H9 (cell line): ENCODE measurements at regions not wholly inside any gene's neighbourhood (a gene's known extent, or its start where the extent isn't known, plus 50 kb on each side); places are given as distances from the start of the nearest gene placed in this dataset.

Source experiments
- DNase-seq: peaks from one replicate; pipeline ENCODE4 v3.0.0-alpha.2; 2017
- H2AFZ ChIP-seq: one replicate; pipeline ENCODE4 v1.6.1; 2013; ENCODE audit warnings: mild to moderate bottlenecking, low read length, control low read depth, moderate library complexity
- H2AK5ac ChIP-seq: 2 replicates; pipeline ENCODE4 v1.6.1; 2013; ENCODE audit warnings: low read length, control low read depth, mixed read lengths; ENCODE audit not compliant: insufficient read length
- H2BK120ac ChIP-seq: one replicate; pipeline ENCODE4 v1.6.1; 2013; ENCODE audit warnings: low read depth, mild to moderate bottlenecking, low read length, control low read depth, inconsistent platforms; ENCODE audit not compliant: poor library complexity, severe bottlenecking
- H2BK12ac ChIP-seq: 2 replicates; pipeline ENCODE4 v1.6.1; 2013; ENCODE audit warnings: low read length, control low read depth, mixed read lengths, low read depth; ENCODE audit not compliant: insufficient read length
- H2BK15ac ChIP-seq: 2 replicates; pipeline ENCODE4 v1.6.1; 2013; ENCODE audit warnings: low read depth, low read length, control low read depth
- H2BK20ac ChIP-seq: one replicate; pipeline ENCODE4 v1.6.1; 2013; ENCODE audit warnings: low read depth, mild to moderate bottlenecking, low read length, control low read depth, inconsistent platforms; ENCODE audit not compliant: poor library complexity, severe bottlenecking
- H2BK5ac ChIP-seq: 2 replicates; pipeline ENCODE4 v1.6.1; 2013; ENCODE audit warnings: low read length, control low read depth, mixed read lengths; ENCODE audit not compliant: insufficient read length
- H3K14ac ChIP-seq: 2 replicates; pipeline ENCODE4 v1.6.1; 2013; ENCODE audit warnings: low read length, control low read depth; ENCODE audit not compliant: insufficient read depth
- H3K18ac ChIP-seq: 2 replicates; pipeline ENCODE4 v1.6.1; 2013; ENCODE audit warnings: low read depth, mild to moderate bottlenecking, mixed read lengths, low read length, control low read depth; ENCODE audit not compliant: insufficient read length
- H3K23ac ChIP-seq: 2 replicates; pipeline ENCODE4 v1.6.1; 2013; ENCODE audit warnings: low read length, control low read depth, mixed read lengths, low read depth; ENCODE audit not compliant: insufficient read length
- H3K23me2 ChIP-seq: 2 replicates; pipeline ENCODE4 v1.6.1; 2013; ENCODE audit warnings: low read depth, mild to moderate bottlenecking, mixed read lengths, low read length, control low read depth; ENCODE audit not compliant: insufficient read length, poor library complexity, severe bottlenecking
- H3K27ac ChIP-seq: 2 replicates; pipeline ENCODE4 v1.5.1; 2013; ENCODE audit warnings: low read length, control low read depth, mixed read lengths, low read depth; ENCODE audit not compliant: insufficient read length
- H3K27me3 ChIP-seq: 2 replicates; pipeline ENCODE4 v1.6.1; 2013; ENCODE audit warnings: low read length, control low read depth, inconsistent platforms; ENCODE audit not compliant: insufficient read depth
- H3K4ac ChIP-seq: 2 replicates; pipeline ENCODE4 v1.6.1; 2013; ENCODE audit warnings: low read depth, mild to moderate bottlenecking, control low read depth, inconsistent platforms, low read length, moderate library complexity
- H3K4me1 ChIP-seq: 2 replicates; pipeline ENCODE4 v1.6.1; 2013; ENCODE audit warnings: low read length, control low read depth, inconsistent platforms; ENCODE audit not compliant: insufficient read depth
- H3K4me2 ChIP-seq: 2 replicates; pipeline ENCODE4 v1.6.1; 2013; ENCODE audit warnings: low read length, control low read depth, mixed read lengths; ENCODE audit not compliant: insufficient read length, insufficient read depth
- H3K56ac ChIP-seq: 2 replicates; pipeline ENCODE4 v1.6.1; 2013; ENCODE audit warnings: low read depth, mild to moderate bottlenecking, mixed read lengths, low read length, control low read depth; ENCODE audit not compliant: insufficient read length
- H3K79me1 ChIP-seq: 2 replicates; pipeline ENCODE4 v1.6.1; 2013; ENCODE audit warnings: low read depth, mild to moderate bottlenecking, moderate library complexity, low read length, control low read depth, inconsistent platforms; ENCODE audit not compliant: insufficient read depth, poor library complexity, severe bottlenecking
- H3K79me2 ChIP-seq: 2 replicates; pipeline ENCODE4 v1.6.1; 2013; ENCODE audit warnings: low read length, control low read depth, inconsistent platforms; ENCODE audit not compliant: insufficient read depth
- H3K9ac ChIP-seq: 2 replicates; pipeline ENCODE4 v1.6.1; 2013; ENCODE audit warnings: low read length, control low read depth, mixed read lengths; ENCODE audit not compliant: insufficient read length; ENCODE audit errors: extremely low read depth
- H3K9me3 ChIP-seq: one replicate; pipeline ENCODE4 v1.6.1; 2013; ENCODE audit warnings: low read depth, low read length, inconsistent platforms; ENCODE audit not compliant: control insufficient read depth
- H3T11ph ChIP-seq: one replicate; pipeline ENCODE4 v1.6.1; 2013; ENCODE audit warnings: mild to moderate bottlenecking, low read length, control low read depth, inconsistent platforms
- H4K20me1 ChIP-seq: one replicate; pipeline ENCODE4 v1.6.1; 2013; ENCODE audit not compliant: control insufficient read depth, insufficient read length, insufficient read depth
- H4K5ac ChIP-seq: 2 replicates; pipeline ENCODE4 v1.6.1; 2013; ENCODE audit warnings: low read depth, mild to moderate bottlenecking, mixed read lengths, low read length, control low read depth; ENCODE audit not compliant: insufficient read length
- H4K8ac ChIP-seq: replicated peaks from 2 replicates; pipeline ENCODE4 v1.6.1; 2013; ENCODE audit warnings: low read length, control low read depth, mixed read lengths, low read depth; ENCODE audit not compliant: insufficient read length
- H4K91ac ChIP-seq: 2 replicates; pipeline ENCODE4 v1.6.1; 2013; ENCODE audit warnings: low read depth, mild to moderate bottlenecking, moderate library complexity, mixed read lengths, low read length, control low read depth; ENCODE audit not compliant: insufficient read length
- H3K27ac Mint-ChIP-seq, 3 experiments: 2 replicates in 2 of 3; 3 replicates in 1 of 3; pipeline ENCODE4 v1.8.0; 2020 to 2021; ENCODE audit warnings: mixed read lengths in 3 of 3, mild to moderate bottlenecking in 1 of 3, moderate library complexity in 1 of 3
- H3K27me3 Mint-ChIP-seq: 2 replicates; pipeline ENCODE4 v1.8.0; 2021; ENCODE audit warnings: low read depth, mild to moderate bottlenecking, moderate library complexity, mixed read lengths
- H3K36me3 Mint-ChIP-seq, 3 experiments: 2 replicates in 2 of 3; 3 replicates in 1 of 3; pipeline ENCODE4 v1.8.0; 2020 to 2021; ENCODE audit warnings: low read depth in 3 of 3, mixed read lengths in 3 of 3; ENCODE audit not compliant: insufficient read depth in 1 of 3
- H3K4me1 Mint-ChIP-seq, 2 experiments: 2 replicates each; pipeline ENCODE4 v1.8.0; 2020; ENCODE audit warnings: mixed read lengths in 2 of 2
- H3K4me3 Mint-ChIP-seq, 2 experiments: 2 replicates in 1 of 2; 3 replicates in 1 of 2; pipeline ENCODE4 v1.8.0; 2020 to 2021; ENCODE audit warnings: mild to moderate bottlenecking in 2 of 2, mixed read lengths in 2 of 2, moderate library complexity in 1 of 2
- H3K9me3 Mint-ChIP-seq, 2 experiments: 2 replicates in 1 of 2; 3 replicates in 1 of 2; pipeline ENCODE4 v1.8.0; 2020; ENCODE audit warnings: mild to moderate bottlenecking in 2 of 2, mixed read lengths in 2 of 2, moderate library complexity in 1 of 2
- CTCF ChIP-seq: fragments of 200-600 bp; sonication (generic); conservative IDR thresholded peaks from 3 replicates; pipeline ENCODE4 v1.8.0; 2021; ENCODE audit warnings: antibody characterized with exemption, mild to moderate bottlenecking
- WGBS: extraction: QIAGEN DNeasy Blood & Tissue Kit; methylation state at CpG from one replicate; pipeline ENCODE4 v1.1.7; 2013; ENCODE audit warnings: missing lambda C conversion rate, low lambda C conversion rate, mixed read lengths; ENCODE audit not compliant: insufficient read length; ENCODE audit errors: extremely low coverage; 5-methylcytosine and 5-hydroxymethylcytosine counted together

DNA sequence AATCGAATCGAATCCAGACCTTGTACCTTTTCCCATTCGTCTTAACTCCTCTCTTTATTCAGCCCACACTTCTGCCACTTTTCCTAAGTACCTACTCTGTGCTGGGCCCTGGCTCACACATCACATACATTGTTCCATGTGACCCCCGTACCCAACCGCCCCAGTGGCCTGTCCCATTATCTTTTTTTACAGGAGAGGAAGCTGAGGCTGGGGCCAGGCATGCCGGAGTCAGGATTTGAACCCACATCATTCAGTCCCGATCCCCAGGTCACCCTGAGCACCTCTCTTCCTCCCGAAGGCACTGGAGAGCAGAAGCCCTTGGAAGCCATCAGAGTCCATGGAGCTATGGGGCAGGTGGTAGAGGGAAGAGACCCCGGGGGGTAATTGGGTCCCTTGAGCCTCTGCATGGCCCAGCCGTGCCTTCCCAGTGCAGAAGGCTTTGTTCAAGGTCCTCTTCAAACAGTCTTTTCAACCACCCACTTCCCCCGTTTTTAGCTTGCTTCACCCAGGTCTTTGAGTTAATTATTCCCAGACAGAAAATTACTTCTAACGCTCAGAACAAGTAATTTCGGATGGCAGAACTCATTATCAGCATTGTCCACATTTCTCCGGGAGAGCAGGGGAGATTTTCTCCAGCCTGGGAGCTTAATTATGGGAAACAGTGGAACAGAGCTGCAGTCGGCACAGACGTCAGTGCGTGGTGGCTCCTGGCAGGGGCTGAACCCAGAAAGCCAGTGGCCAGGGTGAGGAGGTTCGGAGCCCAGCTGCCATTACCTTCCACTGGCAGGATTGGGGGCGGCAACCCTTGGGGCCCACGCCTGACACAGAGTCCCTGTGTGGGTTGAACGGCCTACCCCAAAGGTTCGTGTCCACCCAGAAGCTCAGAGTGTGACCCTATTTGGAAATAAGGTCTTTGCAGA is 82.4 kb upstream of the RTL6 start:
- H3K9ac ChIP-seq, result no peak overlapping the region
- Mint-ChIP-seq H3K27ac (no peak overlapping the region), H3K4me3 (no peak overlapping the region), H3K36me3 (no peaks in the 10 kb centered on the region), H3K27me3 (peaks cover 29% of the 10 kb centered on the region), H3K4me1 (peaks cover 2 to 4% of the 10 kb centered on the region in 2 experiments; a peak in 3 of 4 replicates), H3K9me3 (no peaks in the 10 kb centered on the region; a peak in 1 of 5 replicates)
- H3K79me1 ChIP-seq, result no peaks in the 10 kb centered on the region
- H3K4ac ChIP-seq, result no peak overlapping the region
- H4K20me1 ChIP-seq, result no peaks in the 10 kb centered on the region
- H3T11ph ChIP-seq, result no peak overlapping the region
- H4K8ac ChIP-seq, result no peak overlapping the region
- peak; percentile 19 for DNase-seq
- H4K91ac ChIP-seq, result no peak overlapping the region
- H3K79me2 ChIP-seq, result no peaks in the 10 kb centered on the region
- TF ChIP-seq CTCF, result no peak
- H3K18ac ChIP-seq, result no peak overlapping the region
- no peak overlapping the region for H2BK12ac ChIP-seq
- no peak overlapping the region for H2BK15ac ChIP-seq
- H3K4me2 ChIP-seq, result no peak overlapping the region
- H3K4me1 ChIP-seq, result no peaks in the 10 kb centered on the region
- H3K27ac ChIP-seq, result no peak overlapping the region
- H2BK120ac ChIP-seq, result no peak overlapping the region
- no peaks in the 10 kb centered on the region for H3K23me2 ChIP-seq
- no peaks in the 10 kb centered on the region for H3K27me3 ChIP-seq
- WGBS, result no CpG with 5 or more reads among the region's 22 CpGs
- H2BK5ac ChIP-seq, result no peak overlapping the region
- no peak overlapping the region for H3K56ac ChIP-seq
- H3K9me3 ChIP-seq, result no peaks in the 10 kb centered on the region
- H2BK20ac ChIP-seq, result no peak overlapping the region
- H3K23ac ChIP-seq, result no peak overlapping the region
- no peak overlapping the region for H2AK5ac ChIP-seq
- no peak overlapping the region for H2AFZ ChIP-seq
- H4K5ac ChIP-seq, result no peak overlapping the region
- no peak overlapping the region; the same call in 1 of the 2 replicates for H3K14ac ChIP-seq
